HL-60 (cell line): ENCODE measurements at regions not wholly inside any gene's neighbourhood (a gene's known extent, or its start where the extent isn't known, plus 50 kb on each side); places are given as distances from the start of the nearest gene placed in this dataset.
"Not testable (repeated sequence)": the region's sequence is repeated elsewhere in the genome, so short reads cannot be mapped to it uniquely, and the experiment has no call there.

Source experiments
- DNase-seq, 2 experiments: peaks; one replicate each; pipeline ENCODE4 v3.0.0-alpha.2; 2010 to 2020; ENCODE audit warnings: low read depth in 1 of 2, low spot score in 1 of 2
- H3K27ac ChIP-seq: fragments of 250-450 bp; sonication (Bioruptor Pico); replicated peaks from 2 replicates; pipeline ENCODE4 v1.5.1; 2020; ENCODE audit warnings: mild to moderate bottlenecking, moderate library complexity
- H3K27me3 ChIP-seq: fragments of 250-450 bp; sonication (Bioruptor Pico); 2 replicates; pipeline ENCODE4 v1.5.1; 2021; ENCODE audit warnings: mild to moderate bottlenecking, moderate library complexity; ENCODE audit not compliant: insufficient read depth, poor library complexity, severe bottlenecking
- H3K4me3 ChIP-seq: replicated peaks from 2 replicates; pipeline ENCODE4 v1.5.1; 2011; ENCODE audit warnings: mild to moderate bottlenecking, control low read depth, low read length; ENCODE audit not compliant: insufficient read depth
- GABPA ChIP-seq: IDR thresholded peaks from 2 replicates; pipeline ENCODE4 v1.6.1; 2012; ENCODE audit warnings: low read depth
- POLR2AphosphoS5 ChIP-seq: IDR thresholded peaks from 2 replicates; pipeline ENCODE4 v1.6.1; 2012; ENCODE audit warnings: low read depth
- SPI1 ChIP-seq: IDR thresholded peaks from 2 replicates; pipeline ENCODE4 v1.6.1; 2012; ENCODE audit warnings: low read depth, mild to moderate bottlenecking, borderline replicate concordance
- TF ChIP-seq, protein P1 (sequence below): IDR thresholded peaks from one replicate; pipeline ENCODE4 v1.5.1; 2011; ENCODE audit warnings: low read length, control low read depth, inconsistent platforms; ENCODE audit not compliant: insufficient read depth
- TF ChIP-seq, protein P2 (sequence below): IDR thresholded peaks from 2 replicates; pipeline ENCODE4 v1.6.1; 2012; ENCODE audit warnings: low read depth; ENCODE audit not compliant: insufficient replicate concordance

DNA sequence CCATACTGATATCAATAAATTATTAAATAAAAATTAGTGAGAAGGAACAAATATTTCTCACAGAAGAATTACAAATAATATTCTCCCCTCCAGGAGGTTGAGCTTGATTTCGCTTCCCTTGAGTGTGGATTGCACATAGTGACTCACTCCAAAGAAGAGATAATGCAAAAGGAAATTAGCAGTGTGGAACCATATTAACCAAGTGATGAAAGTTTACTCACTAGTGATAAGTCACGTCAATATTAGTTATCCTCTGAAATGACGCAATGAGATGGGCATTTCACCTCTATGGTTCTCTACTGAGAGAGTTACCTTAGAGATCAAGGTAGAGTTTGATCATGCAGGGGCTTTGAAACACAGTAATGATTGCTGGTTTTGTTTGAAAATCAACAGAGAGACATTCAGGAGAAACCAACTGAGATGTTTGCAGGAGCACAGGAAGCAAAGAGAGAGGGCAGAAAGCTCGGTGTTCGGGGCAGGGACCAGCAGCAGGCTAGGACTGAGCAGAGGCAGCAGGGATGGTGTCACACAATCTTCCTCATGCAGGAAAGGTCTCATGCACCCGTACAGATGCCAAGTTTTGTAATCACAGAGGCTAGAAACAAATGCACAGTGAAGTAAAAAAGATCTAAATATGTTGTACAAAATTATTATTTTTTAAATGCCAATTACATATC lies 634.5 kb downstream of the QKI start:
- Histone ChIP-seq H3K27ac (no peak overlapping the region), H3K27me3 (no peaks in the 10 kb centered on the region), H3K4me3 (no peak overlapping the region)
- TF ChIP-seq, protein P1, sequence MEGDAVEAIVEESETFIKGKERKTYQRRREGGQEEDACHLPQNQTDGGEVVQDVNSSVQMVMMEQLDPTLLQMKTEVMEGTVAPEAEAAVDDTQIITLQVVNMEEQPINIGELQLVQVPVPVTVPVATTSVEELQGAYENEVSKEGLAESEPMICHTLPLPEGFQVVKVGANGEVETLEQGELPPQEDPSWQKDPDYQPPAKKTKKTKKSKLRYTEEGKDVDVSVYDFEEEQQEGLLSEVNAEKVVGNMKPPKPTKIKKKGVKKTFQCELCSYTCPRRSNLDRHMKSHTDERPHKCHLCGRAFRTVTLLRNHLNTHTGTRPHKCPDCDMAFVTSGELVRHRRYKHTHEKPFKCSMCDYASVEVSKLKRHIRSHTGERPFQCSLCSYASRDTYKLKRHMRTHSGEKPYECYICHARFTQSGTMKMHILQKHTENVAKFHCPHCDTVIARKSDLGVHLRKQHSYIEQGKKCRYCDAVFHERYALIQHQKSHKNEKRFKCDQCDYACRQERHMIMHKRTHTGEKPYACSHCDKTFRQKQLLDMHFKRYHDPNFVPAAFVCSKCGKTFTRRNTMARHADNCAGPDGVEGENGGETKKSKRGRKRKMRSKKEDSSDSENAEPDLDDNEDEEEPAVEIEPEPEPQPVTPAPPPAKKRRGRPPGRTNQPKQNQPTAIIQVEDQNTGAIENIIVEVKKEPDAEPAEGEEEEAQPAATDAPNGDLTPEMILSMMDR: no peak
- TF ChIP-seq, protein P2, sequence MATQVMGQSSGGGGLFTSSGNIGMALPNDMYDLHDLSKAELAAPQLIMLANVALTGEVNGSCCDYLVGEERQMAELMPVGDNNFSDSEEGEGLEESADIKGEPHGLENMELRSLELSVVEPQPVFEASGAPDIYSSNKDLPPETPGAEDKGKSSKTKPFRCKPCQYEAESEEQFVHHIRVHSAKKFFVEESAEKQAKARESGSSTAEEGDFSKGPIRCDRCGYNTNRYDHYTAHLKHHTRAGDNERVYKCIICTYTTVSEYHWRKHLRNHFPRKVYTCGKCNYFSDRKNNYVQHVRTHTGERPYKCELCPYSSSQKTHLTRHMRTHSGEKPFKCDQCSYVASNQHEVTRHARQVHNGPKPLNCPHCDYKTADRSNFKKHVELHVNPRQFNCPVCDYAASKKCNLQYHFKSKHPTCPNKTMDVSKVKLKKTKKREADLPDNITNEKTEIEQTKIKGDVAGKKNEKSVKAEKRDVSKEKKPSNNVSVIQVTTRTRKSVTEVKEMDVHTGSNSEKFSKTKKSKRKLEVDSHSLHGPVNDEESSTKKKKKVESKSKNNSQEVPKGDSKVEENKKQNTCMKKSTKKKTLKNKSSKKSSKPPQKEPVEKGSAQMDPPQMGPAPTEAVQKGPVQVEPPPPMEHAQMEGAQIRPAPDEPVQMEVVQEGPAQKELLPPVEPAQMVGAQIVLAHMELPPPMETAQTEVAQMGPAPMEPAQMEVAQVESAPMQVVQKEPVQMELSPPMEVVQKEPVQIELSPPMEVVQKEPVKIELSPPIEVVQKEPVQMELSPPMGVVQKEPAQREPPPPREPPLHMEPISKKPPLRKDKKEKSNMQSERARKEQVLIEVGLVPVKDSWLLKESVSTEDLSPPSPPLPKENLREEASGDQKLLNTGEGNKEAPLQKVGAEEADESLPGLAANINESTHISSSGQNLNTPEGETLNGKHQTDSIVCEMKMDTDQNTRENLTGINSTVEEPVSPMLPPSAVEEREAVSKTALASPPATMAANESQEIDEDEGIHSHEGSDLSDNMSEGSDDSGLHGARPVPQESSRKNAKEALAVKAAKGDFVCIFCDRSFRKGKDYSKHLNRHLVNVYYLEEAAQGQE: no peak
- TF ChIP-seq SPI1: no peak
- no peak for TF ChIP-seq POLR2AphosphoS5
- TF ChIP-seq GABPA: no peak
- DNase-seq: no peak

DNA sequence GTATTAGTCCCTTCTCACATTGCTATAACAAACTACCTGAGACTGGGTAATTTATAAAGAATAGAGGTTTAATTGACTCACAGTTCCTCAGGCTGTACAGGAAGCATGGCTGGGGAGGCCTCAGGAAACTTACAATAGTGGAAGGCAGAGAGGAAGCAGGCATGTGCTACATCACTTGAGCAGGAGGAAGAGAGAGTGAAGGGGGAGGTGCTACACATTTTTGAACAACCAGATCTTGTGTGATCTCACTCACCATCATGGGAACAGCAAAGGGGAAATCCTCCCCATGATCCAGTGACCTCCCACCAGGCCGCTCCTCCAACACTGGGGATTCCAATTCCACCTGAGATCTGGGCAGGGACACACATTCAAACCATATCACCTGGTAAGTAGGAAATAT lies 630.6 kb downstream of the QKI start:
- Histone ChIP-seq H3K4me3 (no peak overlapping the region), H3K27me3 (no peaks in the 10 kb centered on the region), H3K27ac (no peak overlapping the region)
- TF ChIP-seq, protein P2: no peak
- TF ChIP-seq POLR2AphosphoS5 (no peak), SPI1 (no peak), GABPA (no peak)
- TF ChIP-seq, protein P1: no peak
- no peak for DNase-seq

DNA sequence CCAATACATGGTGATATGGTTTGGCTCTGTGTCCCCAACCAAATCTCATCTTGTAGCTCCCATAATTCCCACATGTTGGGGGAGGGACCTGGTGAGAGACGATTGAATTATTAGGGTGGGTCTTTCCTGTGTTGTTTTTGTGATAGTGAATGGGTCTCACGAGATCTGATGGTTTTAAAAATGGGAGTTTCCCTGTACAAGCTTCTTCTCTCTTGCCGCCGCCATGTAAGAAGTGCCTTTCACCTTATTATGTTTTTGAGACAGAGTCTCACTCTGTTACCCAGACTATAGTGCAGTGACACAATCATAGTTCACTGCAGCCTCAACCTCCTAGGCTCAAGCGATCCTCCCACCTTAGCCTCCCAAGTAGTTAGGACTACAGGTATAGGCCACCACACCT lies 629.1 kb downstream of the QKI start:
- H3K27ac ChIP-seq, DNase-seq, H3K27me3 ChIP-seq, H3K4me3 ChIP-seq: not testable (repeated sequence)

DNA sequence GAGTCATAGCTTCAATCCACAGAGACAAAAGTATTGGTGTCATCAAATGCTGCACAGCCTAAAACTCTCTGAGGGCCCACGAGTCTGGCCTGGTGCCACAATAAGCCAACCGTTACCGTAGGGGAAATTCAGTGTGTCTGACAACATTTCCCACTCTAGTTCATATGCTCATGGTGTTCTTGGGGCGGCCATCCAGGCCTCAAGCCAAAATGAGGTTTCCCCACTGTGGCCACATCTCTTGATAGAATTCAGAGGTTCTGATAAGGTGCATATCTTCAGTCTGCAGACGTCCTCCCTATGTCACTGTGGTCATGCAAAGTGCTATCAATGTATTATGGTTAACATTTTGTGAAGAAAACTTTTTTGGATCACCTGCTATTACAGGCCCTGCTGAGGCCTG lies 627.7 kb downstream of the QKI start:
- H3K27me3 ChIP-seq: no peaks in the 10 kb centered on the region
- DNase-seq: no peak
- TF ChIP-seq, protein P1: no peak
- TF ChIP-seq POLR2AphosphoS5: no peak
- TF ChIP-seq GABPA: no peak
- TF ChIP-seq, protein P2: no peak
- no peak for TF ChIP-seq SPI1

More for the DNA sequence above, 627.7 kb downstream of the QKI start:
- no peak overlapping the region for H3K4me3 ChIP-seq
- no peak overlapping the region for H3K27ac ChIP-seq
